WTC11 (cell line): ENCODE measurements at regions not wholly inside any gene's neighbourhood (a gene's known extent, or its start where the extent isn't known, plus 50 kb on each side); places are given as distances from the start of the nearest gene placed in this dataset.

Experiments
- ATAC-seq: fragments of 200-7000 bp; cut with Tn5 transposase; 2 replicates; pipeline ENCODE4 v1.10.0; 2021; ENCODE audit warnings: mild to moderate bottlenecking, moderate library complexity
- CTCF ChIA-PET: fragments of 300-600 bp; sonication (Branson Sonifier 250); formaldehyde crosslinking; loops from one replicate; lab custom pipeline; 2021; ENCODE audit warnings: antibody characterized with exemption; lab: Charles Lee
- POLR2A ChIA-PET: fragments of 350-600 bp; sonication (Branson Sonifier 250); formaldehyde crosslinking; loops from one replicate; lab custom pipeline; 2021; ENCODE audit warnings: antibody characterized with exemption; lab: Charles Lee
- DNase-seq: peaks from one replicate; pipeline ENCODE4 v3.0.0; 2021; ENCODE audit warnings: low spot score
- H3K27ac Mint-ChIP-seq: 2 replicates; pipeline ENCODE4 v1.8.0; 2021; ENCODE audit warnings: mixed read lengths
- H3K27me3 Mint-ChIP-seq: 2 replicates; pipeline ENCODE4 v1.8.0; 2021; ENCODE audit warnings: low read depth, mild to moderate bottlenecking, moderate library complexity, mixed read lengths
- H3K36me3 Mint-ChIP-seq: 2 replicates; pipeline ENCODE4 v1.8.0; 2021; ENCODE audit warnings: mixed read lengths
- H3K4me1 Mint-ChIP-seq: 2 replicates; pipeline ENCODE4 v1.8.0; 2022; ENCODE audit warnings: mixed read lengths
- H3K4me3 Mint-ChIP-seq: 2 replicates; pipeline ENCODE4 v1.8.0; 2021; ENCODE audit warnings: mild to moderate bottlenecking, moderate library complexity, mixed read lengths
- H3K9me3 Mint-ChIP-seq: 2 replicates; pipeline ENCODE4 v1.8.0; 2021; ENCODE audit warnings: mixed read lengths
- AFF4 ChIP-seq: sonication (generic); formaldehyde crosslinking; IDR thresholded peaks from 2 replicates; pipeline ENCODE4 v1.8.1; 2023; ENCODE audit warnings: mild to moderate bottlenecking, missing genetic modification reagents, borderline replicate concordance
- ATF3 ChIP-seq: sonication (generic); formaldehyde crosslinking; conservative IDR thresholded peaks from 2 replicates; pipeline ENCODE4 v1.8.1; 2022; ENCODE audit warnings: mild to moderate bottlenecking, missing genetic modification reagents
- ATF6 ChIP-seq: sonication (generic); formaldehyde crosslinking; IDR thresholded peaks from 2 replicates; pipeline ENCODE4 v1.8.1; 2023; ENCODE audit warnings: mild to moderate bottlenecking, missing genetic modification reagents
- CREM ChIP-seq: sonication (generic); formaldehyde crosslinking; IDR thresholded peaks from 2 replicates; pipeline ENCODE4 v1.8.1; 2022; ENCODE audit warnings: mild to moderate bottlenecking, missing genetic modification reagents, moderate library complexity
- E2F5 ChIP-seq: sonication (generic); formaldehyde crosslinking; IDR thresholded peaks from 2 replicates; pipeline ENCODE4 v1.8.1; 2022; ENCODE audit warnings: mild to moderate bottlenecking, moderate library complexity, missing genetic modification reagents
- ESRRA ChIP-seq: sonication (generic); formaldehyde crosslinking; IDR thresholded peaks from 2 replicates; pipeline ENCODE4 v1.8.1; 2022; ENCODE audit warnings: mild to moderate bottlenecking, missing genetic modification reagents, borderline replicate concordance
- GABPB1 ChIP-seq: sonication (generic); formaldehyde crosslinking; IDR thresholded peaks from 2 replicates; pipeline ENCODE4 v1.8.1; 2023; ENCODE audit warnings: mild to moderate bottlenecking, missing genetic modification reagents
- IRF1 ChIP-seq: sonication (generic); formaldehyde crosslinking; IDR thresholded peaks from 2 replicates; pipeline ENCODE4 v1.8.0; 2023; ENCODE audit warnings: missing genetic modification reagents
- IRF2 ChIP-seq: sonication (generic); formaldehyde crosslinking; IDR thresholded peaks from 2 replicates; pipeline ENCODE4 v1.8.0; 2022; ENCODE audit warnings: low read depth, missing genetic modification reagents, borderline replicate concordance
- MLX ChIP-seq: sonication (generic); formaldehyde crosslinking; IDR thresholded peaks from 2 replicates; pipeline ENCODE4 v1.8.1; 2023; ENCODE audit warnings: mild to moderate bottlenecking, missing genetic modification reagents, moderate library complexity
- OVOL2 ChIP-seq: fragments of 250-450 bp; sonication (Bioruptor Pico); IDR thresholded peaks from 2 replicates; pipeline ENCODE4 v1.9.0; 2021; ENCODE audit warnings: mild to moderate bottlenecking, borderline replicate concordance
- PRDM15 ChIP-seq: sonication (generic); formaldehyde crosslinking; IDR thresholded peaks from 2 replicates; pipeline ENCODE4 v1.8.0; 2022; ENCODE audit warnings: missing genetic modification reagents
- PRRX2 ChIP-seq: fragments of 250-450 bp; sonication (Bioruptor Pico); IDR thresholded peaks from 2 replicates; pipeline ENCODE4 v1.8.0; 2021; ENCODE audit warnings: mild to moderate bottlenecking
- RORB ChIP-seq: fragments of 250-450 bp; sonication (Bioruptor Pico); IDR thresholded peaks from 2 replicates; pipeline ENCODE4 v1.9.0; 2021; ENCODE audit warnings: mild to moderate bottlenecking
- TCF7 ChIP-seq: sonication (generic); formaldehyde crosslinking; IDR thresholded peaks from 2 replicates; pipeline ENCODE4 v1.8.0; 2022; ENCODE audit warnings: mild to moderate bottlenecking, low read depth, missing genetic modification reagents, moderate library complexity
- ZBTB21 ChIP-seq: sonication (generic); formaldehyde crosslinking; IDR thresholded peaks from 2 replicates; pipeline ENCODE4 v1.8.1; 2023; ENCODE audit warnings: mild to moderate bottlenecking, missing genetic modification reagents, borderline replicate concordance
- ZNF425 ChIP-seq: fragments of 250-450 bp; sonication (Bioruptor Pico); conservative IDR thresholded peaks from 2 replicates; pipeline ENCODE4 v1.9.0; 2021; ENCODE audit warnings: mild to moderate bottlenecking
- ZNF671 ChIP-seq: fragments of 250-450 bp; sonication (Bioruptor Pico); IDR thresholded peaks from 2 replicates; pipeline ENCODE4 v1.8.0; 2021; ENCODE audit warnings: mild to moderate bottlenecking

- no peak for TF ChIP-seq IRF1 (CRISPR knock-in tag)
- TF ChIP-seq MLX: no peak
- no peak for TF ChIP-seq GABPB1 (CRISPR knock-in tag)
These were observed 67.9 kb upstream of the PRR16 start (continued) for GRCh38 chr5:120396186-120396585.

- no peak for DNase-seq
- H3K4me3 Mint-ChIP-seq: no peak overlapping the region
- H3K36me3 Mint-ChIP-seq: peaks cover 21% of the 10 kb centered on the region
- peaks cover 52% of the 10 kb centered on the region for H3K9me3 Mint-ChIP-seq
- CTCF ChIA-PET: no interaction called here
- no peaks in the 10 kb centered on the region for H3K4me1 Mint-ChIP-seq
- TF ChIP-seq TCF7 (CRISPR knock-in tag) (no peak), PRRX2 (CRISPR knock-in tag) (no peak), AFF4 (CRISPR knock-in tag) (no peak), ZNF425 (CRISPR knock-in tag) (no peak), ATF6 (CRISPR knock-in tag) (no peak), ZNF671 (CRISPR knock-in tag) (no peak), GABPB1 (CRISPR knock-in tag) (no peak), ESRRA (CRISPR knock-in tag) (no peak), E2F5 (CRISPR knock-in tag) (no peak), RORB (CRISPR knock-in tag) (no peak), ZBTB21 (CRISPR knock-in tag) (no peak)
- TF ChIP-seq, all 79 proteins: peak for 0
- no peaks in the 10 kb centered on the region for H3K27me3 Mint-ChIP-seq
- H3K27ac Mint-ChIP-seq: no peak overlapping the region
- POLR2A ChIA-PET: no interaction called here
- no peak for ATAC-seq
These were observed 63.7 kb upstream of the PRR16 start for GRCh38 chr5:120400356-120400755.

- ATAC-seq: no peak
- Mint-ChIP-seq H3K27ac (no peak overlapping the region), H3K36me3 (peaks cover 32% of the 10 kb centered on the region), H3K9me3 (peaks cover 61% of the 10 kb centered on the region), H3K27me3 (no peaks in the 10 kb centered on the region), H3K4me3 (no peak overlapping the region), H3K4me1 (peaks cover 7% of the 10 kb centered on the region; the same call in 1 of the 2 replicates)
- ChIA-PET POLR2A (no interaction called here), CTCF (no interaction called here)
- no peak for DNase-seq
- TF ChIP-seq OVOL2 (no peak), CREM (CRISPR knock-in tag) (no peak), ATF3 (CRISPR knock-in tag) (no peak), PRDM15 (CRISPR knock-in tag) (no peak), IRF2 (CRISPR knock-in tag) (no peak)
These were observed 61.5 kb upstream of the PRR16 start for GRCh38 chr5:120402606-120403005.
